DMS53 (cell line): ENCODE measurements at regions not wholly inside any gene's neighbourhood (a gene's known extent, or its start where the extent isn't known, plus 50 kb on each side); places are given as distances from the start of the nearest gene placed in this dataset.

ENCODE experiments used
- DNase-seq: peaks from one replicate; lab custom pipeline; 2025; lab: John Stamatoyannopoulos, UW

DNA sequence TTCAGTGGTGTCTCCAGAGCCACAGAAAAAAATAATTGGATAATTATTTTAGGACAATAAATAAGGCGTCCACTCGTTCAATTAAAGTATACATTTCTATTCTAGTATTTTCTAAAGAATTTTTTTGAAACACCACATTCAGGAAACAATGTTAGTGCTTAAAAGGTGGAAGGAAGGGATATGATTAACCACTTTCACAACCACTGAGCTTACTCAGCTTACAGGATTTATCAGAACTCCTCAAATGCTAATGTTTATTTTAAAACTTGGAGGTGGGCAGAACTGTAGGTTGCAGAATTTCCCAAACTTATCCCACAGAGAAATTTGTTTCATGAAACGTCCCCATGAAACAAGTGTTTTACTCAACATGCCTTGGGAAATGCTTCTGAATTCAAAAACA lies 54.3 kb upstream of the MAGEB2 start:
- no peak for DNase-seq
